ENCODE measurements at regions not wholly inside any gene's neighbourhood (a gene's known extent, or its start where the extent isn't known, plus 50 kb on each side); places are given as distances from the start of the nearest gene placed in this dataset.

DNA sequence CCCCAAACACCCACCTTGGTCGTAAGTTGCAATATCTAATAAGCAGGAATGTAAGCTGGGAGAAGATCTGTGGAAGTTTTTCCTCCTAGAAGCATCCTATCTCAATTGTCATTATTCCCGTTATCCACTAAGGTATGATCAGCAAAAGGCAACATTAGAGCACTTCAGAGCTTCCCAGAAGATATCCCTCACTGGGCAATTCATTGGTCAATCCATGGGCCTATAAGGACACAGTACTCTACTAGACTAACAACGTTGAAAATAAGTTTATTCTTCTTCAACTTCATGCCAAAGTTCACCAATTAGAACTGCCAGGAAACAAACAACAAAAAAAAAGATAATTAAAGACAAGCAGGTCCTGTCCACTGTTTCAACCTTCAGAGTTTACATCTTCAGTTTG, 433.0 kb upstream of the POU3F3 start:
- Histone ChIP-seq H3K79me2 (ENCODE audit: low read depth) (no peaks in the 10 kb centered on the region), H3K36me3 (no peaks in the 10 kb centered on the region), H2AFZ (replicated peaks) (no peak overlapping the region), H3K27ac (no peak overlapping the region), H3K9ac (no peak overlapping the region), H4K20me1 (ENCODE audit: low read depth) (no peaks in the 10 kb centered on the region), H3K4me2 (no peak overlapping the region), H3F3A (ENCODE audit: low read depth) (no peaks in the 10 kb centered on the region), H3K4me1 (no peaks in the 10 kb centered on the region), H3K4me3 (no peak overlapping the region), H3K9me3 (ENCODE audit: low read depth) (no peaks in the 10 kb centered on the region), H3K27me3 (no peaks in the 10 kb centered on the region)
- no peak overlapping the region for H3K27ac Mint-ChIP-seq
- peaks cover 3% of the 10 kb centered on the region for H3K27me3 Mint-ChIP-seq (ENCODE audit: insufficient read depth, low read depth)
- peaks cover 2% of the 10 kb centered on the region for H3K9me3 Mint-ChIP-seq
- H3K4me3 Mint-ChIP-seq: no peak overlapping the region
- H3K36me3 Mint-ChIP-seq: no peaks in the 10 kb centered on the region
- H3K4me1 Mint-ChIP-seq: peaks cover 23% of the 10 kb centered on the region
- no peak for DNase-seq (ENCODE audit: low spot score)
- TF ChIP-seq, protein P1, sequence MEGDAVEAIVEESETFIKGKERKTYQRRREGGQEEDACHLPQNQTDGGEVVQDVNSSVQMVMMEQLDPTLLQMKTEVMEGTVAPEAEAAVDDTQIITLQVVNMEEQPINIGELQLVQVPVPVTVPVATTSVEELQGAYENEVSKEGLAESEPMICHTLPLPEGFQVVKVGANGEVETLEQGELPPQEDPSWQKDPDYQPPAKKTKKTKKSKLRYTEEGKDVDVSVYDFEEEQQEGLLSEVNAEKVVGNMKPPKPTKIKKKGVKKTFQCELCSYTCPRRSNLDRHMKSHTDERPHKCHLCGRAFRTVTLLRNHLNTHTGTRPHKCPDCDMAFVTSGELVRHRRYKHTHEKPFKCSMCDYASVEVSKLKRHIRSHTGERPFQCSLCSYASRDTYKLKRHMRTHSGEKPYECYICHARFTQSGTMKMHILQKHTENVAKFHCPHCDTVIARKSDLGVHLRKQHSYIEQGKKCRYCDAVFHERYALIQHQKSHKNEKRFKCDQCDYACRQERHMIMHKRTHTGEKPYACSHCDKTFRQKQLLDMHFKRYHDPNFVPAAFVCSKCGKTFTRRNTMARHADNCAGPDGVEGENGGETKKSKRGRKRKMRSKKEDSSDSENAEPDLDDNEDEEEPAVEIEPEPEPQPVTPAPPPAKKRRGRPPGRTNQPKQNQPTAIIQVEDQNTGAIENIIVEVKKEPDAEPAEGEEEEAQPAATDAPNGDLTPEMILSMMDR (IDR thresholded peaks at IDR 0.05): no peak
- TF ChIP-seq EZH2phosphoT487 (IDR thresholded peaks at IDR 0.05) (no peak), EZH2 (IDR thresholded peaks at IDR 0.05) (no peak)

DNA sequence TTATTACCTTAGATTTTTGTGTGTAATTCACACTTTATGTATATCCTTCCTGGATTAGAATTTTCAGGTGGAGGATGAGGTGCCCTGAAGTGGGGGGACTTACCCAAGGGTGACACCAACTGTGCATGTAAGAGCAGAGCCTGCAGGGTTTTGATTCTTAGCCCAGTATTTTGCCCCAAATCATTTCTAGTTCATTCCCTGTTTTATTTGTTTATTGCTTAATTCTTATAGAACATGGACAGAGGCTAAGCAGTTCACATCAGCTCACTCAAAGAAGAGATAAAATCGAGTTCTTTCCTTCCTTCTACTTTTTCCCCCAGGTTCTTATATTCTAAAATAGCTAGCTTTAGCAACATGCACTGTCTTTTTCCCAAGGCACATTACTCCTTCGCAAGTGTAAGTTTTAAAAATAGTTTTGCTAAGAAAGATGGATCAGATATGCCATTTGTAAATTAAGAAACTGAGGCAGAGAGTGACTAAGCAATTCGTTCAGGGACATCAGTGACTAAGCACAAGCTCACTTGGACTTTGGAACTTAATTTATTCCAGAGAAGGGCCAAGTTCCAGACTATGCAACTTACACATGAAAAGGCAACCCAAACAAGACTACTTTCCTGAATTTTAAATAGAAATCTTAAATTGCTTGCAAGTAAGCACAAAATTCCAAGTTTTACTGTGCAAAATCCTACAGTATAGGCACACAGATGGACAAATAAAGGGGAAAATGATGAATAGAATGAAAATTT, 427.9 kb upstream of the POU3F3 start:
- H3K9me3 Mint-ChIP-seq: no peaks in the 10 kb centered on the region
- H3K4me1 Mint-ChIP-seq: peaks cover 27% of the 10 kb centered on the region
- TF ChIP-seq EZH2phosphoT487 (IDR thresholded peaks at IDR 0.05) (no peak), EZH2 (IDR thresholded peaks at IDR 0.05) (no peak)
- TF ChIP-seq, protein P1 (IDR thresholded peaks at IDR 0.05): no peak
- Histone ChIP-seq H3K27ac (no peak overlapping the region), H3K9me3 (ENCODE audit: low read depth) (no peaks in the 10 kb centered on the region), H2AFZ (replicated peaks) (no peak overlapping the region), H3K4me3 (no peak overlapping the region), H3K27me3 (no peaks in the 10 kb centered on the region), H3F3A (ENCODE audit: low read depth) (peaks cover 10% of the 10 kb centered on the region), H3K79me2 (ENCODE audit: low read depth) (no peaks in the 10 kb centered on the region), H3K4me2 (no peak overlapping the region), H3K9ac (no peak overlapping the region), H4K20me1 (ENCODE audit: low read depth) (peaks cover 4% of the 10 kb centered on the region), H3K4me1 (peaks cover 10% of the 10 kb centered on the region), H3K36me3 (no peaks in the 10 kb centered on the region)
- no peak for DNase-seq (ENCODE audit: low spot score)
- no peak overlapping the region for H3K27ac Mint-ChIP-seq
- no peaks in the 10 kb centered on the region for H3K27me3 Mint-ChIP-seq (ENCODE audit: insufficient read depth, low read depth)
- H3K36me3 Mint-ChIP-seq: no peaks in the 10 kb centered on the region
- H3K4me3 Mint-ChIP-seq: no peak overlapping the region

DNA sequence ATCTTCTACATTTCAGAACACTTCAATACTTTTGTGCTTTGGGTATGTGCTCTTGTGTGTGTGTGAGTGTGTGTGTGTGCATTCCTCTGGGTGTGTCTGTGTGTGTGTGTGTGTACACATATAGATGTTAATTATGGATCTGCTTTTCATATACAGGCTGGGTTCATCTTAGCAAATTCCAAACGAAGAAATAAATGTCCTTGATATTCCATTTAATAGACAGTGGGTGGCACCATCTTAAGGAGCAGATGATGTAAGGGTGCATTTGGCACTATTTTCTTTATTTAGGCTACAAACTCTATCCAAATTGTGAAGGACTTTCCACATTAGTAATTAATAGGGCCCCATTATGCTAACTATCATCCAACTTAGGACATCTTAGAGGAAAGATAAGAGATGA, 425.8 kb upstream of the POU3F3 start:
- Histone ChIP-seq H3K4me3 (no peak overlapping the region), H3K79me2 (ENCODE audit: low read depth) (no peaks in the 10 kb centered on the region), H3K4me2 (no peak overlapping the region), H2AFZ (replicated peaks) (no peak overlapping the region), H3K9ac (no peak overlapping the region), H3K27ac (no peak overlapping the region), H3K27me3 (no peaks in the 10 kb centered on the region), H3K4me1 (peaks cover 10% of the 10 kb centered on the region), H3K36me3 (no peaks in the 10 kb centered on the region), H4K20me1 (ENCODE audit: low read depth) (peaks cover 4% of the 10 kb centered on the region), H3F3A (ENCODE audit: low read depth) (peaks cover 10% of the 10 kb centered on the region), H3K9me3 (ENCODE audit: low read depth) (no peaks in the 10 kb centered on the region)
- no peak for TF ChIP-seq EZH2phosphoT487 (IDR thresholded peaks at IDR 0.05)
- TF ChIP-seq EZH2 (IDR thresholded peaks at IDR 0.05): no peak
- TF ChIP-seq, protein P1 (IDR thresholded peaks at IDR 0.05): no peak
- DNase-seq (ENCODE audit: low spot score): no peak
- Mint-ChIP-seq H3K4me1 (peaks cover 47% of the 10 kb centered on the region), H3K4me3 (no peak overlapping the region), H3K9me3 (no peaks in the 10 kb centered on the region), H3K27me3 (ENCODE audit: insufficient read depth, low read depth) (peaks cover 4% of the 10 kb centered on the region), H3K36me3 (no peaks in the 10 kb centered on the region), H3K27ac (no peak overlapping the region)

All from neural progenitor cell (in vitro differentiated cells).